ENCODE measurements at regions not wholly inside any gene's neighbourhood (a gene's known extent, or its start where the extent isn't known, plus 50 kb on each side); places are given as distances from the start of the nearest gene placed in this dataset.

GRCh38 chr13:74708629-74709028 is 574.4 kb upstream of the KLF12 start:
- TF ChIP-seq CTCF (IDR thresholded peaks at IDR 0.05; ENCODE audit: low read length) = no peak
- TF ChIP-seq EZH2 (IDR thresholded peaks at IDR 0.05; ENCODE audit: borderline replicate concordance, low read length) = no peak

Measured in OCI-LY1 (cell line).